Sigmoid colon (tissue), 6 donors: ENCODE measurements at regions not wholly inside any gene's neighbourhood (a gene's known extent, or its start where the extent isn't known, plus 50 kb on each side); places are given as distances from the start of the nearest gene placed in this dataset.

ENCODE experiments used
- DNase-seq: peaks from one replicate; pipeline ENCODE4 v3.0.0-alpha.2; 2019
- H3K27ac ChIP-seq, 4 donors: fragments of 200-600 bp; sonication (generic); one replicate each; pipeline ENCODE4 v1.5.1; 2016 to 2019; ENCODE audit warnings: mild to moderate bottlenecking in 1 of 4
- H3K27me3 ChIP-seq, 3 donors: fragments of 200-600 bp; sonication (generic); one replicate each; pipeline ENCODE4 v1.5.1; 2019; ENCODE audit warnings: mild to moderate bottlenecking in 1 of 3
- H3K36me3 ChIP-seq, 4 donors: fragments of 200-600 bp; sonication (generic); one replicate each; pipeline ENCODE4 v1.5.1; 2016 to 2019
- H3K4me1 ChIP-seq, 4 donors: fragments of 200-600 bp; sonication (generic); one replicate each; pipeline ENCODE4 v1.5.1; 2017 to 2019
- H3K4me3 ChIP-seq, 4 donors: fragments of 200-600 bp; sonication (generic); one replicate each; pipeline ENCODE4 v1.5.1; 2017 to 2019; ENCODE audit warnings: mild to moderate bottlenecking in 2 of 4, moderate library complexity in 1 of 4
- H3K9me3 ChIP-seq, 4 donors: fragments of 200-600 bp in 3 of 4; sonication (generic) in 3 of 4; one replicate each; pipeline versions ENCODE4 v1.5.1 to v1.6.1; 2013 to 2019
- EP300 ChIP-seq, 4 donors: sonication (generic); formaldehyde crosslinking; IDR thresholded peaks; one replicate each; pipeline ENCODE4 v1.6.1; 2017; ENCODE audit warnings: antibody characterized with exemption in 4 of 4
- POLR2A ChIP-seq, 2 donors: fragments of 450-650 bp; IDR thresholded peaks; one replicate each; pipeline ENCODE4 v1.6.1; 2016; ENCODE audit warnings: antibody characterized with exemption in 2 of 2, mild to moderate bottlenecking in 2 of 2, moderate library complexity in 2 of 2
- POLR2AphosphoS5 ChIP-seq, 4 donors: sonication (generic); formaldehyde crosslinking; IDR thresholded peaks; one replicate each; pipeline ENCODE4 v1.6.1; 2017; ENCODE audit warnings: antibody characterized with exemption in 4 of 4
- WGBS, 2 donors: extraction: QIAGEN DNeasy Blood & Tissue Kit; methylation state at CpG; one replicate each; pipeline ENCODE4 v1.1.7; 2013; 5-methylcytosine and 5-hydroxymethylcytosine counted together
- intact Hi-C: fragments of 100-400 bp; cut with DNase I; formaldehyde crosslinking; loops from one replicate; pipeline ENCODE4 v1.15.1; 2023
- TF ChIP-seq, protein P1 (sequence below), 4 experiments: fragments of 450-650 bp in 3 of 4; fragments of 200-600 bp in 1 of 4; IDR thresholded peaks; one replicate each; pipeline ENCODE4 v1.5.1; 2016 to 2019; ENCODE audit warnings: antibody characterized with exemption in 4 of 4, mild to moderate bottlenecking in 3 of 4, moderate library complexity in 2 of 4
- donor health status: healthy with polysubstance abuse.
- donor health status: healthy.

GRCh38 chr6:111980971-111981840, 72.7 kb upstream of the CCN6 start:
- H3K4me3 ChIP-seq: no peak overlapping the region
- DNase-seq: peak; percentile 80
- intact Hi-C loops: no loop called here
- peak overlapping the region in 2 of 4 donors; percentile 16 to 26 for H3K27ac ChIP-seq
- H3K36me3 ChIP-seq: no peaks in the 10 kb centered on the region
- H3K9me3 ChIP-seq: no peaks in the 10 kb centered on the region
- 79 to 84% methylated on average over 8 of the region's 8 CpGs for WGBS, 2 donors
- H3K4me1 ChIP-seq: no peaks in the 10 kb centered on the region
- TF ChIP-seq EP300 (IDR thresholded peaks at IDR 0.05) (no peak), POLR2AphosphoS5 (IDR thresholded peaks at IDR 0.05) (no peak), POLR2A (IDR thresholded peaks at IDR 0.05) (no peak)
- TF ChIP-seq, protein P1, sequence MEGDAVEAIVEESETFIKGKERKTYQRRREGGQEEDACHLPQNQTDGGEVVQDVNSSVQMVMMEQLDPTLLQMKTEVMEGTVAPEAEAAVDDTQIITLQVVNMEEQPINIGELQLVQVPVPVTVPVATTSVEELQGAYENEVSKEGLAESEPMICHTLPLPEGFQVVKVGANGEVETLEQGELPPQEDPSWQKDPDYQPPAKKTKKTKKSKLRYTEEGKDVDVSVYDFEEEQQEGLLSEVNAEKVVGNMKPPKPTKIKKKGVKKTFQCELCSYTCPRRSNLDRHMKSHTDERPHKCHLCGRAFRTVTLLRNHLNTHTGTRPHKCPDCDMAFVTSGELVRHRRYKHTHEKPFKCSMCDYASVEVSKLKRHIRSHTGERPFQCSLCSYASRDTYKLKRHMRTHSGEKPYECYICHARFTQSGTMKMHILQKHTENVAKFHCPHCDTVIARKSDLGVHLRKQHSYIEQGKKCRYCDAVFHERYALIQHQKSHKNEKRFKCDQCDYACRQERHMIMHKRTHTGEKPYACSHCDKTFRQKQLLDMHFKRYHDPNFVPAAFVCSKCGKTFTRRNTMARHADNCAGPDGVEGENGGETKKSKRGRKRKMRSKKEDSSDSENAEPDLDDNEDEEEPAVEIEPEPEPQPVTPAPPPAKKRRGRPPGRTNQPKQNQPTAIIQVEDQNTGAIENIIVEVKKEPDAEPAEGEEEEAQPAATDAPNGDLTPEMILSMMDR (IDR thresholded peaks at IDR 0.05): no peak
- H3K27me3 ChIP-seq: no peaks in the 10 kb centered on the region

GRCh38 chr6:111982681-111983080, 71.2 kb upstream of the CCN6 start:
- H3K27me3 ChIP-seq: no peaks in the 10 kb centered on the region
- no peaks in the 10 kb centered on the region for H3K4me1 ChIP-seq
- no peaks in the 10 kb centered on the region for H3K36me3 ChIP-seq
- no peak overlapping the region for H3K4me3 ChIP-seq
- 21 to 55% methylated on average over 1 of the region's 1 CpG for WGBS, 2 donors
- no peaks in the 10 kb centered on the region for H3K9me3 ChIP-seq
- TF ChIP-seq POLR2A (IDR thresholded peaks at IDR 0.05) (no peak), POLR2AphosphoS5 (IDR thresholded peaks at IDR 0.05) (no peak), EP300 (IDR thresholded peaks at IDR 0.05) (no peak)
- TF ChIP-seq, protein P1 (IDR thresholded peaks at IDR 0.05): no peak
- no peak for DNase-seq
- intact Hi-C loops: no loop called here
- no peak overlapping the region for H3K27ac ChIP-seq

- Histone ChIP-seq H3K4me3 (no peak overlapping the region), H3K36me3 (no peaks in the 10 kb centered on the region), H3K27ac (no peak overlapping the region), H3K4me1 (no peaks in the 10 kb centered on the region), H3K27me3 (no peaks in the 10 kb centered on the region), H3K9me3 (no peaks in the 10 kb centered on the region)
- 90 to 91% methylated on average over 3 of the region's 3 CpGs for WGBS, 2 donors
- intact Hi-C loops: no loop called here
- no peak for DNase-seq
- TF ChIP-seq EP300 (IDR thresholded peaks at IDR 0.05) (no peak), POLR2A (IDR thresholded peaks at IDR 0.05) (no peak), POLR2AphosphoS5 (IDR thresholded peaks at IDR 0.05) (no peak)
- TF ChIP-seq, protein P1 (IDR thresholded peaks at IDR 0.05): no peak
Measured at GRCh38 chr6:111983193-111983592, 70.7 kb upstream of the CCN6 start.

DNA sequence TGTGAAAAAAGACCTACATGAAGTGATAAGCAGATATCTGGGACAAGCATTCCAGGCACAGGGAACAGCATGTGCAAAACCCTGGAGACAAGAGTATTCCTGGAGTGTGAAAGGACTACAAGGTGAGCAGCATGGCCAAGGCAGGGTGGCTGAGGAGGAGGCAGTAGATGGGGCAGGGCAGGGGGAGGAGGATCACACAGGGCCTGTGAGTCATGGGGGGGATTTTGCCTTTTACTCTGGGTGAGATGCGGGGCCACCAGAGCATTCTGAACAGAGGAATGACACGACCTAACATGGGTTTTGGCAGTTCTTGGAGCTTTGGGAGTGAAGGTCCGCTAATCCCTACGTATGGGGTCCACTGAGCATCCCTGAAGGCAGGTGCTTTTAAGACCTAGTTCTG, 69.8 kb upstream of the CCN6 start:
- Histone ChIP-seq H3K27ac (no peak overlapping the region), H3K9me3 (no peaks in the 10 kb centered on the region), H3K4me1 (no peaks in the 10 kb centered on the region), H3K36me3 (no peaks in the 10 kb centered on the region), H3K27me3 (no peaks in the 10 kb centered on the region), H3K4me3 (no peak overlapping the region)
- TF ChIP-seq EP300 (IDR thresholded peaks at IDR 0.05) (no peak), POLR2AphosphoS5 (IDR thresholded peaks at IDR 0.05) (no peak), POLR2A (IDR thresholded peaks at IDR 0.05) (no peak)
- TF ChIP-seq, protein P1 (IDR thresholded peaks at IDR 0.05): no peak
- whole genome bisulfite sequencing, 2 donors: 83 to 84% methylated on average over 4 of the region's 4 CpGs
- intact Hi-C loops: no loop called here
- no peak for DNase-seq
